HT1080 (cell line): ENCODE measurements at regions not wholly inside any gene's neighbourhood (a gene's known extent, or its start where the extent isn't known, plus 50 kb on each side); places are given as distances from the start of the nearest gene placed in this dataset.
A peak's percentile ranks its signal among the peaks of the same experiment; 100 is the strongest.
"Not testable (repeated sequence)": the region's sequence is repeated elsewhere in the genome, so short reads cannot be mapped to it uniquely, and the experiment has no call there.

Source experiments
- DNase-seq: peaks from one replicate; pipeline ENCODE4 v3.0.0-alpha.2; 2015; ENCODE audit warnings: low read depth

- not testable (repeated sequence) for DNase-seq
These were observed 5303.4 kb upstream of the TPTE start for GRCh38 chr21:5217933-5218332.

- not testable (repeated sequence) for DNase-seq
These were observed 5301.4 kb upstream of the TPTE start for GRCh38 chr21:5219988-5220387.

GRCh38 chr21:5220468-5220867 lies 5300.9 kb upstream of the TPTE start:
- DNase-seq: peak; percentile 64

GRCh38 chr21:5221458-5222050 lies 5299.8 kb upstream of the TPTE start:
- not testable (repeated sequence) for DNase-seq

GRCh38 chr21:5222996-5223782 lies 5298.2 kb upstream of the TPTE start:
- DNase-seq: not testable (repeated sequence)

GRCh38 chr21:5224156-5224555 lies 5297.2 kb upstream of the TPTE start:
- not testable (repeated sequence) for DNase-seq

- not testable (repeated sequence) for DNase-seq
These were observed 5294.1 kb upstream of the TPTE start for GRCh38 chr21:5227252-5227651.

- not testable (repeated sequence) for DNase-seq
These were observed 5290.8 kb upstream of the TPTE start for GRCh38 chr21:5230561-5230960.

GRCh38 chr21:5231261-5231660 lies 5290.1 kb upstream of the TPTE start:
- DNase-seq: not testable (repeated sequence)

- DNase-seq: not testable (repeated sequence)
These were observed 5289.0 kb upstream of the TPTE start for GRCh38 chr21:5232176-5232958.

GRCh38 chr21:5235761-5236160 lies 5285.6 kb upstream of the TPTE start:
- not testable (repeated sequence) for DNase-seq

GRCh38 chr21:5236846-5237675 lies 5284.3 kb upstream of the TPTE start:
- DNase-seq: not testable (repeated sequence)

GRCh38 chr21:5240521-5240920 lies 5280.9 kb upstream of the TPTE start:
- DNase-seq: not testable (repeated sequence)

- DNase-seq: not testable (repeated sequence)
These were observed 5278.7 kb upstream of the TPTE start for GRCh38 chr21:5242732-5243131.

GRCh38 chr21:5243257-5243656 lies 5278.1 kb upstream of the TPTE start:
- not testable (repeated sequence) for DNase-seq

- DNase-seq: not testable (repeated sequence)
These were observed 5277.5 kb upstream of the TPTE start for GRCh38 chr21:5243715-5244375.

GRCh38 chr21:5244376-5244718 lies 5277.0 kb upstream of the TPTE start:
- DNase-seq: not testable (repeated sequence)

GRCh38 chr21:5244954-5245353 lies 5276.4 kb upstream of the TPTE start:
- DNase-seq: not testable (repeated sequence)

- not testable (repeated sequence) for DNase-seq
These were observed 5275.0 kb upstream of the TPTE start for GRCh38 chr21:5246416-5246815.

GRCh38 chr21:5247399-5247798 lies 5274.0 kb upstream of the TPTE start:
- DNase-seq: not testable (repeated sequence)

- not testable (repeated sequence) for DNase-seq
These were observed 5271.3 kb upstream of the TPTE start for GRCh38 chr21:5250128-5250527.
